ENCODE measurements at regions not wholly inside any gene's neighbourhood (a gene's known extent, or its start where the extent isn't known, plus 50 kb on each side); places are given as distances from the start of the nearest gene placed in this dataset.
"Not testable (repeated sequence)": the region's sequence is repeated elsewhere in the genome, so short reads cannot be mapped to it uniquely, and the experiment has no call there.

DNA sequence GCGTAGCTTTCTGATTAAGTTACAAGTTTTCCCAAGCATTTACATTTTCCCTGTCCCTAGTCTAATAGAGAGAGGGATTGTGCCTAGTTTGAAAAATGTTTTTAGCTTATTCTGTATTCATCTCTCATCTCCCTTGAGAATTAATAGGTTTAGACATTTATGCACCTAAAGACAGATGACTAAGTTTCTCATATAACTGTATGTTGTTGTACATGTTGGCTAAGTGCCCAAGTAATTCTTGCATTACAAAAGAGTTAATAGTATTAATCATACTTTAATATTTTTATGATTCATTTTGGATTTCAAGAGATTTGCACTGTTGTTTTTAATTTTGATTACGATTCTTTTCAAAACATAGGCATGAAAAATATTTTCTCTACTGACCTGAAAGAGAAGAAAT is 109.0 kb upstream of the TBL1XR1 start:
- DNase-seq = no peak

DNA sequence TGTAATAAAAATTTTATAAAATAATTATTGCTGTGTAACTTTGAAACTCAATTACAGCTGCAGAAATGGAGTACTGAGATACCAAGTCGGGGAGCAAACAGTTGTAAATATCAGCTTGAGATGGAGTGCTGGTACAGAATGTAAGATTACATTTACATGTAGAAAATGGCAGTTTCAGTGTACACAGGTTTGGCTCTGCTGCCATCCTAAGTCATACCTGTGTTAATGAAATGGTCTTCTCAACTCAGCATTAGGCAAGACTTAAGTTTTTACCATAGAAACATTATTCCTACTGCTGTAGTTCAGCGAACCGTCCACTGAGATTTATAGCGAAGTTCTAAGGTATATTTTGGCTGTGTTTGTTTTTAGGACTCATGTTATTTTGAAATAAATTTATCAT is 110.1 kb upstream of the TBL1XR1 start:
- no peak for DNase-seq

DNA sequence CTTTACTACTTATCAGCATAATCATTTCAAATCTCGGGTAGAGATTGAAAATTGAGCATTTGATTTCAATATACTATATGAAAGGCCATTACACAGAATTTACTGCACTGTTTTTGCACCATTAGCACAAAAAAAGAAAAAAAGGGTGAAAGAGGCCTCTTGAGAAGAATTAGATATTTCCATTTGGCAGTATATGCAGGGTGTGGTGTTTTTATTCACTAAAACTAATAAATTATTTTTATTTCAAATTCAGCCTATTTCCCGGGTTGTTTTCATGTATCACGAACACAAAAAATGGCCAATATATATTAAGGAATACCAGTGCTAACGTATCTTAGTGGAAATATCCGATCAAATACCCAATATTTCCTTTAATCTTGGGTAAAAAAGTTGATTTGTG is 110.5 kb upstream of the TBL1XR1 start:
- no peak for DNase-seq

DNA sequence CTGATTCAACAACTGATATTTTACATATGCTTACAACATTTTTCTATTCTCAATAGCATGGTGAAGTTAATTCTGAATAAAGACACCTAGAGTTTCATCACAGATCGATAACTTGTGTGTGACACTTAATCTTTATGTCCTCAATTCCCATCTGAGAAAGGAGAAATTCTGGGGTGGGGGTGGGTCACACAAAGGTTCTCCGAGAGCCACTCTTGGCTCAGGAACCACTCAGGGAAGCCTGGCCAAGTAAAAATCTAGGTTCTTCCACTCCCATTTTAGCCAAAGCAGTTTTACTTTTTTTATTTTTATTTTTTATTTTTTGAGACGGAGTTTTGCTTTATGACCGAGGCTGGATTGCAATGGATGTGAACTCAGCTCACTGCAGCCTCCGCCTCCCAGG is 111.0 kb upstream of the TBL1XR1 start:
- no peak for DNase-seq

DNA sequence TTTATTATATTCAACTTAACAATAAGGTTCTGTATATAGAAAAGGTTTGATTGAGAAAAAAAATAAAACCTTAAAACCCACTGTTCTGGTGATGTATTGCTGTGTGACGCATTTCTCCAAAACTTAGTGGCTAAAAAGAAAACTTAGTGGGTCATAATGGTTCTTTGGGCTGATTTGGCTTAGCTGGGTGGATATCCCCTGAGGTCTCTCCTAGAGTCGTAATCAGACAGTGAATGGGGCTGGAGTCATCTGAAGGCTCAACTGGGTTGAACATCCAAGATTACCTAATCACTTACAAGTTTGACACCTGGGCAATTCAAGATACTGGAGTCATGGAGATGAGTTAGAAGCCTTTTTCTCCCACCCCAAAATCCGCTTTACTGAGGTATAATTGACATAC is 111.6 kb upstream of the TBL1XR1 start:
- DNase-seq = no peak

DNA sequence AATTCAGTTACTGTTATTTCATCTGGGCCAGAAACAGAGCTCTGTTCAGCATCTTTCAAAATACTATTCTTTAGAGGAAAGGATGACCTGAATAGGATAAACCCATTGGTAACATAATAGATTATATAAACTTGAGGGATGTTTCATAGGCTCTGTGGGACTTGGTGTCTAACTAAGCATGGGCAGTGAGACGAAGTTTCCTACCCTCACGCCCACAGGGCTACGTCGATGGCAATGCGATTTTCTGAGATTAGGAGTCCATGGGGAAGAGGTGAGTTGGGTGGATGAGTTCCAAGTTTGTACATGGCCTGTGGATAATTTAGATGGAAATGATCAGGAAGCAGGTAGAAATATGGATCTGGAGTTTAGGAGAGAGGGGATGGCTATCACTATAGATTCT is 115.2 kb upstream of the TBL1XR1 start:
- no peak for DNase-seq

DNA sequence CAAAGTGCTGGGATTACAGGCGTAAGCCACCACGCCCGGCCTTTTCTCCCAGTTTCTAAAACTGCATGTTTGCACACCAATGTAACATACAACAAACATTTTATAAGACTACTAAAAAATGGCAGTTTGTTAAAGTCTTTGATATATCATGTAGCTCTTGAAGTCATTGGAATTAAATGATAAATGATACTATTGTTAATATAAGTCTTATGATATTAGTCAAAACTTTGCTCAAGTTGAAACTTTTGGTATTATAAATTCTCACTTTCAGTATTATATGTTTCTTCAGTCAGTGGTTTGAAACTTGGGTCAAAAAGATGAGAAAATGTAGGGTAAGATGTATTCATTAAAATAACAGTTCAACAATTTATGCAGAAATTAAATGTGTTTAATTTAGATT is 117.6 kb upstream of the TBL1XR1 start:
- no peak for DNase-seq

DNA sequence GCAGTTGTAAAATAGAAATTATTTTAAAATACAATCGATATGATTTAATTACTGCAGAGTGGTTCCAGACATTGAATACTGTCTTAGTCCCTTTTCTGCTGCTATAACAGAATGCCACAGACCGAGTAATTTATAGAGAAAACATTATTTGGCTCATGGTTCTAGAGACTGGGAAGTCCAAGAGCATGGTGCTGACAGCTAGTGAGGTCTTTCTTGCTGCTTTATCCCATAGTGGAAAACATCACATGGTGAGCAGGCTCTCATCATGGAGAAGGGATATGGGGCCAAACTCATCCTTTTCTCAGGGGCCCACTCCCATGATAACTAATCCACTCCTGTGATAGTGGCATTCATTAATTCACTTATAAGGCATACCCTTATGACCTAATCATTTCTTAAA is 120.0 kb upstream of the TBL1XR1 start:
- DNase-seq = no peak

DNA sequence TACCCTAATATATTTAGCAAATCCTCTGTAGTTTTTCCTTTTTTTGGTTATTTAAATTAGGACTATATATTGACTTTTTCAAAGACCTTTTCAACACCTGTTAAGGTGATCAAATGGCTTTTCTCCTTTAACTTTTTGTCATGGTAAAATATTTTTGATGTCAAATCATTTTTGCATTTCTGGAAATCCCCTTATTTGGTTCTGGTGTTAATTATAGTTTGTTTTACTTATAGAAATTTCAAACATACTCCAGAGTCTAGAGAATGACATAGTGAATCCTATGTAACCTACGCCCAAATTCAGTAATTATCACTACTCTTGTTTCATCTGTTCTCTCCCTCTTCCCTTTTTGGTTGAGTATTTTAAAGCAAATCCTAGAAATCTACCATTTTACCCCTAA is 121.3 kb upstream of the TBL1XR1 start:
- DNase-seq = no peak

DNA sequence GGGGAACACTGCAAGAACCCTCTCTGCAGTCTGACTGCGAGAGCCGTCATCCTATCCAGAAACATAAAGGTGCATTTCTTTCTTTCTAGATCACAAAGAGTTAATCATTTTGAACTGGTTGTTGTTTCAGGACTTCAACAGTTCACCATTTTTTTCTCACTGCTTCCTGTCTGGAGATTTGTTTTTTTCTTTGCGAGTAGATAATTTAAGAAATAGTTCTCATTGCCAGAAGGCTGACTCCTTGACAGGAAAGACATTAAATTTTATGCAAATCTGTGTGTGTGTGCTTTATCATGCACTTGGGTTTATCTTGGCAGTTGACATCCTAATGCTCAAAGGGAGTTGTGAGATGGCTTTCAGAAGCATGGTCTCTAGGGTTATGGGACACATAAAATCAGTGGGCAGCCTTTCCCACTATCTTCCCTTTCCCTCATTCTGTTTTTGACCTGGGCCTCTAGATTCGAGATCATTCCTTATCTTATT is 123.5 kb upstream of the TBL1XR1 start:
- no peak for DNase-seq

DNA sequence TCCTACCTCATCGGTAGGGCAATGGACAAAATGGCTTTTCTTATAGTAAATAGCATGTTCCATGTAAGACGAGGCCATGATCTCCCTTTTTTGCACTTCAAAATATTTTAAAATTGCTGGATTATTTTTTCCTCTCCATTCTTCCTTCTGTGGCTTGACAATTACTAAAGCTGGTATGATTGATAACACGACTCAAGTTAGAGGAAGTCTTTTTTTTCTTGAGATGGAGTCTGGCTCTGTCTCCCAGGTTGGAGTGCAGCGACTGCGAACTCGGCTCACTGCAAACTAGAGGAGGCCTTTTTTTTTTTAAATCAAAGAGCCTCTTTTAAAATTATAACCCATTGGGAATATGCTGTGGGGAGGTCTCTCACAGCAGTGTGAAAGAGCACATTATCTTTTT is 124.5 kb upstream of the TBL1XR1 start:
- DNase-seq = no peak

DNA sequence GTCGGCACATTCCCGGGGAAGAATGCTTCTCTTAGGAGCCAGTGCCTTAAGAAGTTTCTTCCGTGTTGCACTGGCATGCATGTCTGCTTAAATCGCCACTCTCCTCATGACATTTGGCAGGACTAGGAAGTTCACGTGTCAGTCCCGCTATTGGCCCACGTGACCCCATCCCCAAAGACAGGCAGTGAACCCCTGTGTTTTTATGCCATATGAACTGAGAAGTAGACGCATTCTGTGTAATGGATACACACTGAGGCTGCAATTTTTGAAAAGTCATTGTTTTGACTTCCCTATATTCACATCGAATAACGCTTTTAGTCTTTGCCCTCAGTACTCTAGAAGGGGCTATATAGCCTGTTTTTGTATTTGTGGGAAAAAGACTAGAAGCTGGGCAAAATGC is 125.6 kb upstream of the TBL1XR1 start:
- no peak for DNase-seq

DNA sequence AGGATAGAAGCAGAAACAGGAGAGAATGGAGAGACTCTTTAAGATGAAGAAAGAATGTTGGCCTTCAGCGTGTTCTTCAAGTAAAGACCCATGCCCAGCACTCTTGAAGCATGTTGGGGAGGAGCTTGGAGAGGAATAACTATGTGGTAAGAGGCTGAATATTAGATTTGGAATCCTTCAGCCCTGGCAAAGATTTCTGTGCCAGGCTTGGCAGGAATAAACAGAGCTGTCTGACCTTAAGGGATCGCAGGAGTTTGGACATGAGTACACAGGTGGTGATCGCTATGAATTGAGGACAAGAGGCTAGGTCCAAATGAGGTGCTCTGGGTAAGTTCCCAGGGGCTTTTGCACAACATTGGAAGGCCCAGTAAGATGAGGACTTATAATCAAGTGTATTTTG is 132.6 kb upstream of the TBL1XR1 start:
- DNase-seq = no peak

DNA sequence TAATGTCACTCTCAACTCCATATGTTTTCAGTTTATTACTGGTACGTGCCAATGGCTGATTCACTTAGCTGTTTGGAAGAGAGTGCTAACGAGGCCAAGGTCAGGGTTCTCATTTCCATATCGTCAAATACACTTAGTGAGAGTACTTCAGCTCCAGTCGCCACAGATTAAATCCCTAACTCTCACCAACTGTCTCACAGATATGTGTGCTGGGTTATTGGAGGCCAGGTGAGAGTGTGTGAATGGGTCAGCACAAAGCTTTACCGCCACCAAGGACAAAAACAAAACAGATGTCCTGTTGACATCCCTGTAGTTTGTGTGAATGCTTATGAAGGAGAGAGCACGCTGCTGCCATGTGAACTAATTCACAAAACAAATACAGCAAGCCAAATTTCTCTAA is 133.5 kb upstream of the TBL1XR1 start:
- no peak for DNase-seq

DNA sequence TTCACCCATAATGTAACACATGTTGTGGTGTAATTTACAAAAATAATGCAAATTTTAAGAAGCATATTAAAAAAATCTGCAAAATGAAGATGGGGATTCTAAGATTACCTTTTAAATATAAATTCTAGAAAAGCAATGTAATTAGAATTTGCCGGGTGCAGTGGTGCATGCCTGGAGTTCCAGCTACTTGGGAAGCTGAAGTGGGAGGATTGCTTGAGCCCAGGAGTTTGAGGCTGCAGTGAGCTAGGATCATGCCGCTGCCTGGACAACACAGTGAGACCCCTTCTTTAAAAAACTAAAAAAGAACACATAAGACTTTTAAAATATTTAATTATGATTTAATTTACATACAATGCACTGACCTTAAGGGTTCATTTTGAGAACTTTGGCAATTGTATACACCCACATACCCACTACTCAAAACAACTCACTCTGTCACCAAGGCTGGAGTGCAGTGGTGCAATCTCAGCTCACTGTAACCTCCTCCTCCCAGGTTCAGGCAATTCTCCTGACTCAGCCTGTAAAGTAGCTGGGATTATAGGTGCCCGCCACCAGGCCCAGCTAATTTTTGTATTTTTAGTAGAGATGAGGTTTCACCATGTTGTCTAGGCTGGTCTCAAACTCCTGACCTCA is 134.0 kb upstream of the TBL1XR1 start:
- DNase-seq = no peak

DNA sequence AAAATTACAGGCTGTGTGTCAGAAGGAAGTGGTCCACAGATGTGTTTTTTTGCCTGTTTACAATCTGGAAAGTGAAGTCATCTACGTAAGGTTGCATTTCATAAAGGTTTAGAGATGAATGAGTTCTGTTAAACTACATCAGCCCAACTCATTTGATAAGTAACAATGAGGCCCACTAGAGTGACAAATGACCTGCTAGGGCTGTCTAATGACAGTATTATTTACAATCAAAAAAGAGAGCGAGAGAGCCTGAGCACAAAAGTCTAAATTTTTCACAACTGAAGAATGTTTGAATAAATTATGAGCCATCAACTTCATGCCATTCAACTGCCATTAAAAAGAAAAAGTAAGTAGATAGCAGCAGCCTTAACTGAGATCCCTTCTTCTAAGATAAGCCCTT is 135.7 kb upstream of the TBL1XR1 start:
- no peak for DNase-seq

DNA sequence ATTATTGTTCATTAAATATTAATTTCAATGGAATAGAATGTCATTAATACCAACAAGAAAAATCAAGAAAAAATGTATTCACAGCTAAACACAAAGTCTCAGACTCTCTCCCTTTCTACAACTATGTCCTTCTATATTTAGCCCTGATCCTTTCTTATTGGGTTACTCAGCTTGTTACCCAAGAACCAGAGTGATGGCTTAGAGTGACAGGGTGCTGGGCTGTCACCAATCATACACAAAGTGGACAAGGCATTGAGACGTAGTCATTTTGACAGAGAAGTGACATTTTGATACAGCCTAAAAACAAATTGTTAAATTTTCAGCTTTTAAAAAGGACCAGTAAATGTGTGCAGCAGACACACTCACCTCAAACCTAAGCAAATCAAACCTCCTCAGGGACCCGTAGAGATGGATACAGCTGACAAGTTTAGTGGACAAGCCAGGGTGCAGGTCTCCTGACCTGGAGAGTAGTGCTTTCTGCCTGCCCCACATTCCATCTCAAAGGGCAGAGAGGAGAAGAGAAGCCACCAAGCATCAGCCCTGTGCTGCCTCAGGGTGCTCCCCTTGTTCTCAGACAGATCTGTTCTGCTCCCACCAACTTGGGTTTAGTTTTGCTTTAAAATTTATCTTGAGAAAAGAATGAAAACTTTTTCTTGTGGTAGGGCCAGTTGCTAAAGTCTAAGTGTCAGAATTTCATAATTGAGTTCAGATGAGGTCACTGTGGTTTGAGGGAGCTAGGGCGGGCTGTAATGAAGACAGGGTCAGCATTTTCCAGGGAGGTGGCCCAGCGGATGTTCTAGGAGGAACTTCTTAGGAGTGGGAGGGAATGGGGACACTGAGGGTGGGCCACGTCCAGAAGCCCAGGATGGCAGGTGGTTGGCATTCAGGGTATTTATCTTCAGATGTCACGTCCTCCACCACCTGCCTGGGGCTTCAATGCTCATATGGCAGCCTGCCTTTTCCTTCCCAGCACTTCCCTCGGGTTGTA is 136.5 kb upstream of the TBL1XR1 start:
- no peak for DNase-seq

DNA sequence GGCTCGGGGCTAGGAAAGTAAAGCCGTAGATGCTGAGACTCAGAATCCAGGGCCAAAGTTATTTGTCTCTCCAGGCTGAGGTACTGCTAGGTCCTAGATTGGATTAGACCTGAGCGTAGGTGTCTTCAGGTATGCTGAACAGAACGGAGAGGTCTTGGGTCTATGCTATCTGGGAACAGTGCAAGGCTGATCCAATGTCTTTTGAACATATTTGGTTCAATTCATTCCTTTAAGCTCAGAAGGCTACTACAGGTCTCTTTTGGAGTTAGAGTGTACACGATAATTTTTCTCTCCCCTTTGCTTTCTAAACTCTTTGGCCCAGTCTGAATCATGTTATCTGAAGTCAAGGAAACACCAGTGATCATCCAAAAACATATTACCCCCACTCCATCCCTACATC is 137.5 kb upstream of the TBL1XR1 start:
- DNase-seq = no peak

DNA sequence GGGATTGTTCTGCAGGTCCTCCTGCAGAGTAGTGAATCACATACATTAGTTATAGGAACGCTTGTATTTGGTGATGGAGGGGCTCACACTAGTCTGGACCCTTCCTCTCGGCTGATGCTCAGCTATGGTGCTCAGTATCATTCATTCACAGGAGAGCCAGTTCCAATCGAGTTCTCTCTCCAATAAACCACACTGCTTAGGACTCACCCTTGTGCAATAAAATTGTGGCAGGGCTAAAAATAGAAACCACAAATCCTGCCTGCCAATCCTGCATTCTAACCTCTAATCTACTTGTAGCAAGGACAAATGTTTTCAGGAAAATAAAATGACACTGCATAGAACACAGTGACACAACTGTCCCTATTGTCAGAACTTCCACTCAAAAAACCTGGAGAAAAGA is 138.4 kb upstream of the TBL1XR1 start:
- DNase-seq = no peak

DNA sequence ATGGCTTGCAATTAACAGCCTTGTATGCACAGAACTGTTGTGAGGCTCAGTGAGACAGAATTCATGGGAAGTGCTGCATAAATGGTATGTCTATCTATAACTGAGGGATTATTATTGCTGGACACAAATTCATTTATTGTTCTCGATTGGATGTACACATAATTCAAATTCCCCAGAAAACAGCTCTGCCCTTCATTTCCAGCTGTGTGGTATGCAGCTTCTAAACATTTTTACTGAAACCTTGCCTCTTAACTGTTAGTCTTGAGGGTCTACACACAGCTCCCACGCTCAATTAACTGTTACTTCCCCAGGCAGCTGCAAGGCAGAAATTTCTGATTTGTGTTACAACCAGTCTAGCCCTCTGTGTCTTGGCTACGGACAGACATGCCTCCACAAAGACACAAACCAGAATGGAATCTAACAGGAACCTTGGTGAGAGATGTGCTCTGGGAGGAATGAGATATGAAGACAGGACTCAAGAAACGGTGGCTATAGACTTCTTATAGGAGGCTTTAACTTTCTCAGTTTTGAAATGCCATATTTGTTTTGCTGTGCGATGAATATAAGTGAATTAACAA is 139.7 kb upstream of the TBL1XR1 start:
- no peak for DNase-seq

DNA sequence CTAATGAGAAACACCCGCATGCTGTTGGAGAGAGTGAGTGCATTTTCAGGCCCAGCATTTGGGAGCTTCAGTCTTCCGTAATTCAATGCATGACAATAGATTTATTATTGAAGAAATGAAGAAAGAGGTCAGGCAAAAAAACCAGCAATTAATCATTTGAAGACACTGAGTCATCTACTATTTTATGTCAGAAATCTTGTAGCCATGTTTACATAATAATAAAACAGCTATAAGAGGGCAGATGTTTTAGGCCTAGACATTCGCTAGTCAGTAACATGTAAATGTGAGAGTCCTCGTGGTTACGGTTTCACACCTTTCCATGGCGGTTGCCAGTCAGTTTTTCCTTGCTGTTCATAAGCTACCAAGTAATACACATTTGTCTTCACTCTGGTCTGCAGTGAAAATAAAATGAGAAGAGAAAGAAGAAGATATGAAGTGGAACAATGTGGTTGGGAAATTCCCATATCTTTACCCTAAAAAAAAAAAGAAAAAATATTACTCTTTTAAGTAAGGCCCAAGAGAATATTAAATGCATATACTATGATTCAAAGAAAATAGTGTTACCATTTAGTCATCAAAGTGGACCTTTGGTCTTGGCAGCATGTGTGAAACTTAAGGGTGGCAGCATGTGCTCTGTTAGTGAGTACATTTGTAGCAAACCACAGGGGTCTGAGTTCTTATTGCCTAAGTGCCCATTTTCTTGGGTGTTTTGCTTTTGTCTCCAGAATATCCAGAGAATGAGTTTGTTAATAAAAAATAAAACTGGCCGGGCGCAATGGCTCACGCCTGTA is 140.5 kb upstream of the TBL1XR1 start:
- no peak for DNase-seq

DNA sequence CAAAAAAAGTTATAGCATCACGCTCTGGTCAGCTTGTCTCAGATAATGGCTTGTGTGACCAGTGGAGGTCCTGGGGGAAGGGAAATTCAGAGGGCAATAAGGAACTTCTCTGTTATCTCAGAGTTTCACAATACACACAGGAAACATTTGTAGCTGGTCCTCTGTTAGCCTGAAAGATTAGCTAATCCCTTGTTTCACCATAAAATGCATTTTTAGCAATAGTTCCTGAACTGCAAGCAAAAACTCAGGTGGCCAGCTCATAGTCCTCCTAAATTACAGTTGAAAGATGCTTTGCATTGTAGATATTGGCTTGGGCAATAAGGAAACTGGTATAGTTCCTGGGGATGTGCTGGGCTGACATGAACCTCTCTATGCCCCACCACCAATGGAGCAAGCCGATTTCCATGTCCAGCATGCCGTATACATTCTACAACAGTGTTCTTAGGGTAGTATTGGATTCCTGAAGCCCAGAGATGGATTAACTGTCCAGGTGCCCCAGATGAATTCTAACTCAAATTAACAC is 141.5 kb upstream of the TBL1XR1 start:
- DNase-seq = no peak

DNA sequence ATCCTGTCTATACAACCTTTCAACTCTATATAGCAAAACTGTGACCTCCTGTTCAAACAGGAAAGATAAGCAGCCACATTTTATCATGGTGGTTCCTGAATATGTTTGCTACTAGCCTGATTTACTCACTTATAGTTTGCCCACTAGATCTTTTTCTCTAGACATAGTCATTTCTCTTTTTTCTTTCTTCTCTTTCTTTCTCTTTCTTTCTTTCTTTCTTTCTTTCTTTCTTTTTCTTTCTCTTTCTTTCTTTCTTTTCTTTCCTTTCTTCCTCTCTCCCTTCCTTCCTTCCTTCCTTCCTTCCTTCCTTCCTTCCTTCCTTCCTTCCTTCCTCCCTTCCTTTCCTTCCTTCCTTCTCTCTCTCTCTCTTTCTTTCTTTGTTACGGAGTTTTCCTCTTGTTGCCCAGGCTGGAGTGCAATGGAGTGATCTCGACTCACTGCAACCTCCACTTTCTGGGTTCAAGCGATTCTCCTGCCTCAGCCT is 142.0 kb upstream of the TBL1XR1 start:
- DNase-seq = not testable (repeated sequence)
